DOHH2 (cell line): ENCODE measurements at regions not wholly inside any gene's neighbourhood (a gene's known extent, or its start where the extent isn't known, plus 50 kb on each side); places are given as distances from the start of the nearest gene placed in this dataset.

Experiments used
- H3F3A ChIP-seq: fragments of 200-600 bp; sonication (generic), shearing (Covaris generic); 2 replicates; pipeline ENCODE4 v1.6.0; 2016; ENCODE audit warnings: antibody characterized with exemption, mild to moderate bottlenecking; ENCODE audit not compliant: control insufficient read depth, insufficient read depth
- H3K27ac ChIP-seq: fragments of 200-600 bp; sonication (generic); 2 replicates; pipeline ENCODE4 v1.5.1; 2014; ENCODE audit warnings: low read depth, mild to moderate bottlenecking, low read length, moderate library complexity
- H3K27me3 ChIP-seq: fragments of 200-600 bp; sonication (generic); 2 replicates; pipeline ENCODE4 v1.6.1; 2014; ENCODE audit warnings: mild to moderate bottlenecking, low read length, mixed read lengths; ENCODE audit not compliant: control insufficient read depth
- H3K36me3 ChIP-seq: fragments of 200-600 bp; sonication (generic); 2 replicates; pipeline ENCODE4 v1.6.1; 2014; ENCODE audit warnings: mild to moderate bottlenecking, low read length, moderate library complexity, mixed read lengths; ENCODE audit not compliant: control insufficient read depth
- H3K4me1 ChIP-seq: fragments of 200-600 bp; sonication (generic); 2 replicates; pipeline ENCODE4 v1.6.1; 2014; ENCODE audit warnings: mild to moderate bottlenecking, low read length, mixed read lengths; ENCODE audit not compliant: control insufficient read depth
- H3K4me2 ChIP-seq: fragments of 200-600 bp; sonication (generic); 2 replicates; pipeline ENCODE4 v1.6.0; 2014; ENCODE audit warnings: mild to moderate bottlenecking, low read length, moderate library complexity
- H3K4me3 ChIP-seq: fragments of 200-600 bp; sonication (generic); 2 replicates; pipeline ENCODE4 v1.5.1; 2014; ENCODE audit warnings: mild to moderate bottlenecking, low read length, mixed read lengths
- H3K79me2 ChIP-seq: fragments of 200-600 bp; sonication (generic); 2 replicates; pipeline ENCODE4 v1.6.1; 2014; ENCODE audit warnings: mild to moderate bottlenecking, low read length, mixed read lengths; ENCODE audit not compliant: control insufficient read depth
- H3K9me2 ChIP-seq: fragments of 200-600 bp; sonication (generic); replicated peaks from 2 replicates; pipeline ENCODE4 v1.6.1; 2014; ENCODE audit warnings: mild to moderate bottlenecking, low read length, mixed read lengths; ENCODE audit not compliant: control insufficient read depth
- H3K9me3 ChIP-seq: fragments of 200-600 bp; sonication (generic); 2 replicates; pipeline ENCODE4 v1.6.1; 2014; ENCODE audit warnings: antibody characterized with exemption, low read length, mixed read lengths; ENCODE audit not compliant: control insufficient read depth, insufficient read depth
- H4K20me1 ChIP-seq: fragments of 200-600 bp; sonication (generic); 2 replicates; pipeline ENCODE4 v1.6.0; 2014; ENCODE audit warnings: low read depth, mild to moderate bottlenecking, antibody characterized with exemption, low read length, moderate library complexity; ENCODE audit not compliant: control insufficient read depth, insufficient read depth
- CTCF ChIP-seq: fragments of 200-600 bp; sonication (generic); IDR thresholded peaks from one replicate; pipeline ENCODE4 v1.5.1; 2014; ENCODE audit warnings: antibody characterized with exemption, mild to moderate bottlenecking, low read depth, low read length; ENCODE audit not compliant: poor library complexity, severe bottlenecking
- EZH2phosphoT487 ChIP-seq: fragments of 200-600 bp; sonication (generic); IDR thresholded peaks from 2 replicates; pipeline ENCODE4 v1.6.1; 2017; ENCODE audit warnings: borderline replicate concordance, mild to moderate bottlenecking, antibody characterized with exemption, low read length, moderate library complexity, mixed read lengths

GRCh38 chr9:97768746-97769145, 71.6 kb upstream of the XPA start:
- no peaks in the 10 kb centered on the region for H3F3A ChIP-seq
- no peak overlapping the region for H3K4me2 ChIP-seq
- H3K27me3 ChIP-seq = peaks cover 5% of the 10 kb centered on the region; the same call in 1 of the 2 replicates
- H3K36me3 ChIP-seq = no peaks in the 10 kb centered on the region
- no peaks in the 10 kb centered on the region for H3K9me3 ChIP-seq
- H3K4me1 ChIP-seq = no peaks in the 10 kb centered on the region
- no peak overlapping the region for H3K4me3 ChIP-seq
- H3K79me2 ChIP-seq = no peaks in the 10 kb centered on the region
- no peak overlapping the region for H3K27ac ChIP-seq
- TF ChIP-seq EZH2phosphoT487 = no peak
- H3K9me2 ChIP-seq = no peaks in the 10 kb centered on the region
- no peaks in the 10 kb centered on the region for H4K20me1 ChIP-seq

GRCh38 chr9:97769208-97769607, 72.1 kb upstream of the XPA start:
- H3K27me3 ChIP-seq = peaks cover 5% of the 10 kb centered on the region; the same call in 1 of the 2 replicates
- no peaks in the 10 kb centered on the region for H4K20me1 ChIP-seq
- no peaks in the 10 kb centered on the region for H3K9me2 ChIP-seq
- no peaks in the 10 kb centered on the region for H3K36me3 ChIP-seq
- no peaks in the 10 kb centered on the region for H3F3A ChIP-seq
- no peaks in the 10 kb centered on the region for H3K79me2 ChIP-seq
- TF ChIP-seq CTCF (no peak), EZH2phosphoT487 (no peak)
- H3K4me1 ChIP-seq = no peaks in the 10 kb centered on the region
- H3K9me3 ChIP-seq = no peaks in the 10 kb centered on the region
- H3K27ac ChIP-seq = no peak overlapping the region
- H3K4me3 ChIP-seq = no peak overlapping the region
- H3K4me2 ChIP-seq = no peak overlapping the region

GRCh38 chr9:97770808-97771372, 73.8 kb upstream of the XPA start:
- H3K27me3 ChIP-seq = peaks cover 5% of the 10 kb centered on the region; the same call in 1 of the 2 replicates
- no peaks in the 10 kb centered on the region for H3K4me1 ChIP-seq
- no peaks in the 10 kb centered on the region for H3K79me2 ChIP-seq
- no peaks in the 10 kb centered on the region for H3K9me3 ChIP-seq
- TF ChIP-seq CTCF (no peak), EZH2phosphoT487 (no peak)
- no peak overlapping the region for H3K4me3 ChIP-seq
- no peak overlapping the region for H3K27ac ChIP-seq
- H3F3A ChIP-seq = no peaks in the 10 kb centered on the region
- no peaks in the 10 kb centered on the region for H3K9me2 ChIP-seq
- H3K4me2 ChIP-seq = no peak overlapping the region
- no peaks in the 10 kb centered on the region for H3K36me3 ChIP-seq
- H4K20me1 ChIP-seq = no peaks in the 10 kb centered on the region

- Histone ChIP-seq H3K4me2 (no peak overlapping the region), H3F3A (no peaks in the 10 kb centered on the region), H3K4me3 (no peak overlapping the region), H3K9me2 (no peaks in the 10 kb centered on the region), H3K27ac (no peak overlapping the region), H3K9me3 (no peaks in the 10 kb centered on the region), H3K27me3 (peaks cover 5% of the 10 kb centered on the region; the same call in 1 of the 2 replicates), H4K20me1 (no peaks in the 10 kb centered on the region), H3K79me2 (no peaks in the 10 kb centered on the region), H3K4me1 (no peaks in the 10 kb centered on the region), H3K36me3 (no peaks in the 10 kb centered on the region)
- TF ChIP-seq EZH2phosphoT487 (no peak), CTCF (no peak)
These were observed 74.5 kb upstream of the XPA start for GRCh38 chr9:97771641-97772040.
